ENCODE measurements at regions not wholly inside any gene's neighbourhood (a gene's known extent, or its start where the extent isn't known, plus 50 kb on each side); places are given as distances from the start of the nearest gene placed in this dataset.
"Not testable (repeated sequence)": the region's sequence is repeated elsewhere in the genome, so short reads cannot be mapped to it uniquely, and the experiment has no call there.

DNA sequence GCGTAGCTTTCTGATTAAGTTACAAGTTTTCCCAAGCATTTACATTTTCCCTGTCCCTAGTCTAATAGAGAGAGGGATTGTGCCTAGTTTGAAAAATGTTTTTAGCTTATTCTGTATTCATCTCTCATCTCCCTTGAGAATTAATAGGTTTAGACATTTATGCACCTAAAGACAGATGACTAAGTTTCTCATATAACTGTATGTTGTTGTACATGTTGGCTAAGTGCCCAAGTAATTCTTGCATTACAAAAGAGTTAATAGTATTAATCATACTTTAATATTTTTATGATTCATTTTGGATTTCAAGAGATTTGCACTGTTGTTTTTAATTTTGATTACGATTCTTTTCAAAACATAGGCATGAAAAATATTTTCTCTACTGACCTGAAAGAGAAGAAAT lies 109.0 kb upstream of the TBL1XR1 start:
- no peak for DNase-seq

DNA sequence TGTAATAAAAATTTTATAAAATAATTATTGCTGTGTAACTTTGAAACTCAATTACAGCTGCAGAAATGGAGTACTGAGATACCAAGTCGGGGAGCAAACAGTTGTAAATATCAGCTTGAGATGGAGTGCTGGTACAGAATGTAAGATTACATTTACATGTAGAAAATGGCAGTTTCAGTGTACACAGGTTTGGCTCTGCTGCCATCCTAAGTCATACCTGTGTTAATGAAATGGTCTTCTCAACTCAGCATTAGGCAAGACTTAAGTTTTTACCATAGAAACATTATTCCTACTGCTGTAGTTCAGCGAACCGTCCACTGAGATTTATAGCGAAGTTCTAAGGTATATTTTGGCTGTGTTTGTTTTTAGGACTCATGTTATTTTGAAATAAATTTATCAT lies 110.1 kb upstream of the TBL1XR1 start:
- no peak for DNase-seq

DNA sequence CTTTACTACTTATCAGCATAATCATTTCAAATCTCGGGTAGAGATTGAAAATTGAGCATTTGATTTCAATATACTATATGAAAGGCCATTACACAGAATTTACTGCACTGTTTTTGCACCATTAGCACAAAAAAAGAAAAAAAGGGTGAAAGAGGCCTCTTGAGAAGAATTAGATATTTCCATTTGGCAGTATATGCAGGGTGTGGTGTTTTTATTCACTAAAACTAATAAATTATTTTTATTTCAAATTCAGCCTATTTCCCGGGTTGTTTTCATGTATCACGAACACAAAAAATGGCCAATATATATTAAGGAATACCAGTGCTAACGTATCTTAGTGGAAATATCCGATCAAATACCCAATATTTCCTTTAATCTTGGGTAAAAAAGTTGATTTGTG lies 110.5 kb upstream of the TBL1XR1 start:
- DNase-seq: no peak

DNA sequence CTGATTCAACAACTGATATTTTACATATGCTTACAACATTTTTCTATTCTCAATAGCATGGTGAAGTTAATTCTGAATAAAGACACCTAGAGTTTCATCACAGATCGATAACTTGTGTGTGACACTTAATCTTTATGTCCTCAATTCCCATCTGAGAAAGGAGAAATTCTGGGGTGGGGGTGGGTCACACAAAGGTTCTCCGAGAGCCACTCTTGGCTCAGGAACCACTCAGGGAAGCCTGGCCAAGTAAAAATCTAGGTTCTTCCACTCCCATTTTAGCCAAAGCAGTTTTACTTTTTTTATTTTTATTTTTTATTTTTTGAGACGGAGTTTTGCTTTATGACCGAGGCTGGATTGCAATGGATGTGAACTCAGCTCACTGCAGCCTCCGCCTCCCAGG lies 111.0 kb upstream of the TBL1XR1 start:
- DNase-seq: no peak

DNA sequence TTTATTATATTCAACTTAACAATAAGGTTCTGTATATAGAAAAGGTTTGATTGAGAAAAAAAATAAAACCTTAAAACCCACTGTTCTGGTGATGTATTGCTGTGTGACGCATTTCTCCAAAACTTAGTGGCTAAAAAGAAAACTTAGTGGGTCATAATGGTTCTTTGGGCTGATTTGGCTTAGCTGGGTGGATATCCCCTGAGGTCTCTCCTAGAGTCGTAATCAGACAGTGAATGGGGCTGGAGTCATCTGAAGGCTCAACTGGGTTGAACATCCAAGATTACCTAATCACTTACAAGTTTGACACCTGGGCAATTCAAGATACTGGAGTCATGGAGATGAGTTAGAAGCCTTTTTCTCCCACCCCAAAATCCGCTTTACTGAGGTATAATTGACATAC lies 111.6 kb upstream of the TBL1XR1 start:
- no peak for DNase-seq

DNA sequence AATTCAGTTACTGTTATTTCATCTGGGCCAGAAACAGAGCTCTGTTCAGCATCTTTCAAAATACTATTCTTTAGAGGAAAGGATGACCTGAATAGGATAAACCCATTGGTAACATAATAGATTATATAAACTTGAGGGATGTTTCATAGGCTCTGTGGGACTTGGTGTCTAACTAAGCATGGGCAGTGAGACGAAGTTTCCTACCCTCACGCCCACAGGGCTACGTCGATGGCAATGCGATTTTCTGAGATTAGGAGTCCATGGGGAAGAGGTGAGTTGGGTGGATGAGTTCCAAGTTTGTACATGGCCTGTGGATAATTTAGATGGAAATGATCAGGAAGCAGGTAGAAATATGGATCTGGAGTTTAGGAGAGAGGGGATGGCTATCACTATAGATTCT lies 115.2 kb upstream of the TBL1XR1 start:
- no peak for DNase-seq

DNA sequence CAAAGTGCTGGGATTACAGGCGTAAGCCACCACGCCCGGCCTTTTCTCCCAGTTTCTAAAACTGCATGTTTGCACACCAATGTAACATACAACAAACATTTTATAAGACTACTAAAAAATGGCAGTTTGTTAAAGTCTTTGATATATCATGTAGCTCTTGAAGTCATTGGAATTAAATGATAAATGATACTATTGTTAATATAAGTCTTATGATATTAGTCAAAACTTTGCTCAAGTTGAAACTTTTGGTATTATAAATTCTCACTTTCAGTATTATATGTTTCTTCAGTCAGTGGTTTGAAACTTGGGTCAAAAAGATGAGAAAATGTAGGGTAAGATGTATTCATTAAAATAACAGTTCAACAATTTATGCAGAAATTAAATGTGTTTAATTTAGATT lies 117.6 kb upstream of the TBL1XR1 start:
- DNase-seq: no peak

DNA sequence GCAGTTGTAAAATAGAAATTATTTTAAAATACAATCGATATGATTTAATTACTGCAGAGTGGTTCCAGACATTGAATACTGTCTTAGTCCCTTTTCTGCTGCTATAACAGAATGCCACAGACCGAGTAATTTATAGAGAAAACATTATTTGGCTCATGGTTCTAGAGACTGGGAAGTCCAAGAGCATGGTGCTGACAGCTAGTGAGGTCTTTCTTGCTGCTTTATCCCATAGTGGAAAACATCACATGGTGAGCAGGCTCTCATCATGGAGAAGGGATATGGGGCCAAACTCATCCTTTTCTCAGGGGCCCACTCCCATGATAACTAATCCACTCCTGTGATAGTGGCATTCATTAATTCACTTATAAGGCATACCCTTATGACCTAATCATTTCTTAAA lies 120.0 kb upstream of the TBL1XR1 start:
- DNase-seq: no peak

DNA sequence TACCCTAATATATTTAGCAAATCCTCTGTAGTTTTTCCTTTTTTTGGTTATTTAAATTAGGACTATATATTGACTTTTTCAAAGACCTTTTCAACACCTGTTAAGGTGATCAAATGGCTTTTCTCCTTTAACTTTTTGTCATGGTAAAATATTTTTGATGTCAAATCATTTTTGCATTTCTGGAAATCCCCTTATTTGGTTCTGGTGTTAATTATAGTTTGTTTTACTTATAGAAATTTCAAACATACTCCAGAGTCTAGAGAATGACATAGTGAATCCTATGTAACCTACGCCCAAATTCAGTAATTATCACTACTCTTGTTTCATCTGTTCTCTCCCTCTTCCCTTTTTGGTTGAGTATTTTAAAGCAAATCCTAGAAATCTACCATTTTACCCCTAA lies 121.3 kb upstream of the TBL1XR1 start:
- DNase-seq: no peak

DNA sequence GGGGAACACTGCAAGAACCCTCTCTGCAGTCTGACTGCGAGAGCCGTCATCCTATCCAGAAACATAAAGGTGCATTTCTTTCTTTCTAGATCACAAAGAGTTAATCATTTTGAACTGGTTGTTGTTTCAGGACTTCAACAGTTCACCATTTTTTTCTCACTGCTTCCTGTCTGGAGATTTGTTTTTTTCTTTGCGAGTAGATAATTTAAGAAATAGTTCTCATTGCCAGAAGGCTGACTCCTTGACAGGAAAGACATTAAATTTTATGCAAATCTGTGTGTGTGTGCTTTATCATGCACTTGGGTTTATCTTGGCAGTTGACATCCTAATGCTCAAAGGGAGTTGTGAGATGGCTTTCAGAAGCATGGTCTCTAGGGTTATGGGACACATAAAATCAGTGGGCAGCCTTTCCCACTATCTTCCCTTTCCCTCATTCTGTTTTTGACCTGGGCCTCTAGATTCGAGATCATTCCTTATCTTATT lies 123.5 kb upstream of the TBL1XR1 start:
- DNase-seq: no peak

DNA sequence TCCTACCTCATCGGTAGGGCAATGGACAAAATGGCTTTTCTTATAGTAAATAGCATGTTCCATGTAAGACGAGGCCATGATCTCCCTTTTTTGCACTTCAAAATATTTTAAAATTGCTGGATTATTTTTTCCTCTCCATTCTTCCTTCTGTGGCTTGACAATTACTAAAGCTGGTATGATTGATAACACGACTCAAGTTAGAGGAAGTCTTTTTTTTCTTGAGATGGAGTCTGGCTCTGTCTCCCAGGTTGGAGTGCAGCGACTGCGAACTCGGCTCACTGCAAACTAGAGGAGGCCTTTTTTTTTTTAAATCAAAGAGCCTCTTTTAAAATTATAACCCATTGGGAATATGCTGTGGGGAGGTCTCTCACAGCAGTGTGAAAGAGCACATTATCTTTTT lies 124.5 kb upstream of the TBL1XR1 start:
- no peak for DNase-seq

DNA sequence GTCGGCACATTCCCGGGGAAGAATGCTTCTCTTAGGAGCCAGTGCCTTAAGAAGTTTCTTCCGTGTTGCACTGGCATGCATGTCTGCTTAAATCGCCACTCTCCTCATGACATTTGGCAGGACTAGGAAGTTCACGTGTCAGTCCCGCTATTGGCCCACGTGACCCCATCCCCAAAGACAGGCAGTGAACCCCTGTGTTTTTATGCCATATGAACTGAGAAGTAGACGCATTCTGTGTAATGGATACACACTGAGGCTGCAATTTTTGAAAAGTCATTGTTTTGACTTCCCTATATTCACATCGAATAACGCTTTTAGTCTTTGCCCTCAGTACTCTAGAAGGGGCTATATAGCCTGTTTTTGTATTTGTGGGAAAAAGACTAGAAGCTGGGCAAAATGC lies 125.6 kb upstream of the TBL1XR1 start:
- DNase-seq: no peak

DNA sequence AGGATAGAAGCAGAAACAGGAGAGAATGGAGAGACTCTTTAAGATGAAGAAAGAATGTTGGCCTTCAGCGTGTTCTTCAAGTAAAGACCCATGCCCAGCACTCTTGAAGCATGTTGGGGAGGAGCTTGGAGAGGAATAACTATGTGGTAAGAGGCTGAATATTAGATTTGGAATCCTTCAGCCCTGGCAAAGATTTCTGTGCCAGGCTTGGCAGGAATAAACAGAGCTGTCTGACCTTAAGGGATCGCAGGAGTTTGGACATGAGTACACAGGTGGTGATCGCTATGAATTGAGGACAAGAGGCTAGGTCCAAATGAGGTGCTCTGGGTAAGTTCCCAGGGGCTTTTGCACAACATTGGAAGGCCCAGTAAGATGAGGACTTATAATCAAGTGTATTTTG lies 132.6 kb upstream of the TBL1XR1 start:
- no peak for DNase-seq

DNA sequence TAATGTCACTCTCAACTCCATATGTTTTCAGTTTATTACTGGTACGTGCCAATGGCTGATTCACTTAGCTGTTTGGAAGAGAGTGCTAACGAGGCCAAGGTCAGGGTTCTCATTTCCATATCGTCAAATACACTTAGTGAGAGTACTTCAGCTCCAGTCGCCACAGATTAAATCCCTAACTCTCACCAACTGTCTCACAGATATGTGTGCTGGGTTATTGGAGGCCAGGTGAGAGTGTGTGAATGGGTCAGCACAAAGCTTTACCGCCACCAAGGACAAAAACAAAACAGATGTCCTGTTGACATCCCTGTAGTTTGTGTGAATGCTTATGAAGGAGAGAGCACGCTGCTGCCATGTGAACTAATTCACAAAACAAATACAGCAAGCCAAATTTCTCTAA lies 133.5 kb upstream of the TBL1XR1 start:
- DNase-seq: no peak

DNA sequence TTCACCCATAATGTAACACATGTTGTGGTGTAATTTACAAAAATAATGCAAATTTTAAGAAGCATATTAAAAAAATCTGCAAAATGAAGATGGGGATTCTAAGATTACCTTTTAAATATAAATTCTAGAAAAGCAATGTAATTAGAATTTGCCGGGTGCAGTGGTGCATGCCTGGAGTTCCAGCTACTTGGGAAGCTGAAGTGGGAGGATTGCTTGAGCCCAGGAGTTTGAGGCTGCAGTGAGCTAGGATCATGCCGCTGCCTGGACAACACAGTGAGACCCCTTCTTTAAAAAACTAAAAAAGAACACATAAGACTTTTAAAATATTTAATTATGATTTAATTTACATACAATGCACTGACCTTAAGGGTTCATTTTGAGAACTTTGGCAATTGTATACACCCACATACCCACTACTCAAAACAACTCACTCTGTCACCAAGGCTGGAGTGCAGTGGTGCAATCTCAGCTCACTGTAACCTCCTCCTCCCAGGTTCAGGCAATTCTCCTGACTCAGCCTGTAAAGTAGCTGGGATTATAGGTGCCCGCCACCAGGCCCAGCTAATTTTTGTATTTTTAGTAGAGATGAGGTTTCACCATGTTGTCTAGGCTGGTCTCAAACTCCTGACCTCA lies 134.0 kb upstream of the TBL1XR1 start:
- no peak for DNase-seq

DNA sequence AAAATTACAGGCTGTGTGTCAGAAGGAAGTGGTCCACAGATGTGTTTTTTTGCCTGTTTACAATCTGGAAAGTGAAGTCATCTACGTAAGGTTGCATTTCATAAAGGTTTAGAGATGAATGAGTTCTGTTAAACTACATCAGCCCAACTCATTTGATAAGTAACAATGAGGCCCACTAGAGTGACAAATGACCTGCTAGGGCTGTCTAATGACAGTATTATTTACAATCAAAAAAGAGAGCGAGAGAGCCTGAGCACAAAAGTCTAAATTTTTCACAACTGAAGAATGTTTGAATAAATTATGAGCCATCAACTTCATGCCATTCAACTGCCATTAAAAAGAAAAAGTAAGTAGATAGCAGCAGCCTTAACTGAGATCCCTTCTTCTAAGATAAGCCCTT lies 135.7 kb upstream of the TBL1XR1 start:
- DNase-seq: no peak

DNA sequence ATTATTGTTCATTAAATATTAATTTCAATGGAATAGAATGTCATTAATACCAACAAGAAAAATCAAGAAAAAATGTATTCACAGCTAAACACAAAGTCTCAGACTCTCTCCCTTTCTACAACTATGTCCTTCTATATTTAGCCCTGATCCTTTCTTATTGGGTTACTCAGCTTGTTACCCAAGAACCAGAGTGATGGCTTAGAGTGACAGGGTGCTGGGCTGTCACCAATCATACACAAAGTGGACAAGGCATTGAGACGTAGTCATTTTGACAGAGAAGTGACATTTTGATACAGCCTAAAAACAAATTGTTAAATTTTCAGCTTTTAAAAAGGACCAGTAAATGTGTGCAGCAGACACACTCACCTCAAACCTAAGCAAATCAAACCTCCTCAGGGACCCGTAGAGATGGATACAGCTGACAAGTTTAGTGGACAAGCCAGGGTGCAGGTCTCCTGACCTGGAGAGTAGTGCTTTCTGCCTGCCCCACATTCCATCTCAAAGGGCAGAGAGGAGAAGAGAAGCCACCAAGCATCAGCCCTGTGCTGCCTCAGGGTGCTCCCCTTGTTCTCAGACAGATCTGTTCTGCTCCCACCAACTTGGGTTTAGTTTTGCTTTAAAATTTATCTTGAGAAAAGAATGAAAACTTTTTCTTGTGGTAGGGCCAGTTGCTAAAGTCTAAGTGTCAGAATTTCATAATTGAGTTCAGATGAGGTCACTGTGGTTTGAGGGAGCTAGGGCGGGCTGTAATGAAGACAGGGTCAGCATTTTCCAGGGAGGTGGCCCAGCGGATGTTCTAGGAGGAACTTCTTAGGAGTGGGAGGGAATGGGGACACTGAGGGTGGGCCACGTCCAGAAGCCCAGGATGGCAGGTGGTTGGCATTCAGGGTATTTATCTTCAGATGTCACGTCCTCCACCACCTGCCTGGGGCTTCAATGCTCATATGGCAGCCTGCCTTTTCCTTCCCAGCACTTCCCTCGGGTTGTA lies 136.5 kb upstream of the TBL1XR1 start:
- no peak for DNase-seq

DNA sequence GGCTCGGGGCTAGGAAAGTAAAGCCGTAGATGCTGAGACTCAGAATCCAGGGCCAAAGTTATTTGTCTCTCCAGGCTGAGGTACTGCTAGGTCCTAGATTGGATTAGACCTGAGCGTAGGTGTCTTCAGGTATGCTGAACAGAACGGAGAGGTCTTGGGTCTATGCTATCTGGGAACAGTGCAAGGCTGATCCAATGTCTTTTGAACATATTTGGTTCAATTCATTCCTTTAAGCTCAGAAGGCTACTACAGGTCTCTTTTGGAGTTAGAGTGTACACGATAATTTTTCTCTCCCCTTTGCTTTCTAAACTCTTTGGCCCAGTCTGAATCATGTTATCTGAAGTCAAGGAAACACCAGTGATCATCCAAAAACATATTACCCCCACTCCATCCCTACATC lies 137.5 kb upstream of the TBL1XR1 start:
- DNase-seq: no peak

DNA sequence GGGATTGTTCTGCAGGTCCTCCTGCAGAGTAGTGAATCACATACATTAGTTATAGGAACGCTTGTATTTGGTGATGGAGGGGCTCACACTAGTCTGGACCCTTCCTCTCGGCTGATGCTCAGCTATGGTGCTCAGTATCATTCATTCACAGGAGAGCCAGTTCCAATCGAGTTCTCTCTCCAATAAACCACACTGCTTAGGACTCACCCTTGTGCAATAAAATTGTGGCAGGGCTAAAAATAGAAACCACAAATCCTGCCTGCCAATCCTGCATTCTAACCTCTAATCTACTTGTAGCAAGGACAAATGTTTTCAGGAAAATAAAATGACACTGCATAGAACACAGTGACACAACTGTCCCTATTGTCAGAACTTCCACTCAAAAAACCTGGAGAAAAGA lies 138.4 kb upstream of the TBL1XR1 start:
- DNase-seq: no peak

DNA sequence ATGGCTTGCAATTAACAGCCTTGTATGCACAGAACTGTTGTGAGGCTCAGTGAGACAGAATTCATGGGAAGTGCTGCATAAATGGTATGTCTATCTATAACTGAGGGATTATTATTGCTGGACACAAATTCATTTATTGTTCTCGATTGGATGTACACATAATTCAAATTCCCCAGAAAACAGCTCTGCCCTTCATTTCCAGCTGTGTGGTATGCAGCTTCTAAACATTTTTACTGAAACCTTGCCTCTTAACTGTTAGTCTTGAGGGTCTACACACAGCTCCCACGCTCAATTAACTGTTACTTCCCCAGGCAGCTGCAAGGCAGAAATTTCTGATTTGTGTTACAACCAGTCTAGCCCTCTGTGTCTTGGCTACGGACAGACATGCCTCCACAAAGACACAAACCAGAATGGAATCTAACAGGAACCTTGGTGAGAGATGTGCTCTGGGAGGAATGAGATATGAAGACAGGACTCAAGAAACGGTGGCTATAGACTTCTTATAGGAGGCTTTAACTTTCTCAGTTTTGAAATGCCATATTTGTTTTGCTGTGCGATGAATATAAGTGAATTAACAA lies 139.7 kb upstream of the TBL1XR1 start:
- no peak for DNase-seq

DNA sequence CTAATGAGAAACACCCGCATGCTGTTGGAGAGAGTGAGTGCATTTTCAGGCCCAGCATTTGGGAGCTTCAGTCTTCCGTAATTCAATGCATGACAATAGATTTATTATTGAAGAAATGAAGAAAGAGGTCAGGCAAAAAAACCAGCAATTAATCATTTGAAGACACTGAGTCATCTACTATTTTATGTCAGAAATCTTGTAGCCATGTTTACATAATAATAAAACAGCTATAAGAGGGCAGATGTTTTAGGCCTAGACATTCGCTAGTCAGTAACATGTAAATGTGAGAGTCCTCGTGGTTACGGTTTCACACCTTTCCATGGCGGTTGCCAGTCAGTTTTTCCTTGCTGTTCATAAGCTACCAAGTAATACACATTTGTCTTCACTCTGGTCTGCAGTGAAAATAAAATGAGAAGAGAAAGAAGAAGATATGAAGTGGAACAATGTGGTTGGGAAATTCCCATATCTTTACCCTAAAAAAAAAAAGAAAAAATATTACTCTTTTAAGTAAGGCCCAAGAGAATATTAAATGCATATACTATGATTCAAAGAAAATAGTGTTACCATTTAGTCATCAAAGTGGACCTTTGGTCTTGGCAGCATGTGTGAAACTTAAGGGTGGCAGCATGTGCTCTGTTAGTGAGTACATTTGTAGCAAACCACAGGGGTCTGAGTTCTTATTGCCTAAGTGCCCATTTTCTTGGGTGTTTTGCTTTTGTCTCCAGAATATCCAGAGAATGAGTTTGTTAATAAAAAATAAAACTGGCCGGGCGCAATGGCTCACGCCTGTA lies 140.5 kb upstream of the TBL1XR1 start:
- peak; percentile 46 to 73 for DNase-seq

DNA sequence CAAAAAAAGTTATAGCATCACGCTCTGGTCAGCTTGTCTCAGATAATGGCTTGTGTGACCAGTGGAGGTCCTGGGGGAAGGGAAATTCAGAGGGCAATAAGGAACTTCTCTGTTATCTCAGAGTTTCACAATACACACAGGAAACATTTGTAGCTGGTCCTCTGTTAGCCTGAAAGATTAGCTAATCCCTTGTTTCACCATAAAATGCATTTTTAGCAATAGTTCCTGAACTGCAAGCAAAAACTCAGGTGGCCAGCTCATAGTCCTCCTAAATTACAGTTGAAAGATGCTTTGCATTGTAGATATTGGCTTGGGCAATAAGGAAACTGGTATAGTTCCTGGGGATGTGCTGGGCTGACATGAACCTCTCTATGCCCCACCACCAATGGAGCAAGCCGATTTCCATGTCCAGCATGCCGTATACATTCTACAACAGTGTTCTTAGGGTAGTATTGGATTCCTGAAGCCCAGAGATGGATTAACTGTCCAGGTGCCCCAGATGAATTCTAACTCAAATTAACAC lies 141.5 kb upstream of the TBL1XR1 start:
- DNase-seq: no peak

DNA sequence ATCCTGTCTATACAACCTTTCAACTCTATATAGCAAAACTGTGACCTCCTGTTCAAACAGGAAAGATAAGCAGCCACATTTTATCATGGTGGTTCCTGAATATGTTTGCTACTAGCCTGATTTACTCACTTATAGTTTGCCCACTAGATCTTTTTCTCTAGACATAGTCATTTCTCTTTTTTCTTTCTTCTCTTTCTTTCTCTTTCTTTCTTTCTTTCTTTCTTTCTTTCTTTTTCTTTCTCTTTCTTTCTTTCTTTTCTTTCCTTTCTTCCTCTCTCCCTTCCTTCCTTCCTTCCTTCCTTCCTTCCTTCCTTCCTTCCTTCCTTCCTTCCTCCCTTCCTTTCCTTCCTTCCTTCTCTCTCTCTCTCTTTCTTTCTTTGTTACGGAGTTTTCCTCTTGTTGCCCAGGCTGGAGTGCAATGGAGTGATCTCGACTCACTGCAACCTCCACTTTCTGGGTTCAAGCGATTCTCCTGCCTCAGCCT lies 142.0 kb upstream of the TBL1XR1 start:
- not testable (repeated sequence) for DNase-seq

All from stimulated activated CD4-positive, alpha-beta T cell treated with anti-CD3 and anti-CD28 coated beads, Interleukin-4, amount 100 ng/mL, for 4 hours (primary cell).